OCI-LY7 (cell line): ENCODE measurements at regions not wholly inside any gene's neighbourhood (a gene's known extent, or its start where the extent isn't known, plus 50 kb on each side); places are given as distances from the start of the nearest gene placed in this dataset.

Experiments used
- BruUV-seq: library from RNA; stranded (reverse); fragments of 400-500 nt; replicated peaks from 2 replicates; lab custom pipeline; 2021; lab: Mats Ljungman, UMichigan
- CTCF ChIA-PET: fragments of 300-600 bp; sonication (Branson Sonifier 250); formaldehyde crosslinking; loops from one replicate; lab custom pipeline; 2022; ENCODE audit warnings: antibody characterized with exemption; ENCODE audit not compliant: unreplicated experiment; lab: Charles Lee
- POLR2A ChIA-PET: fragments of 300-600 bp; sonication (Branson Sonifier 250); formaldehyde crosslinking; loops from one replicate; lab custom pipeline; 2022; ENCODE audit warnings: antibody characterized with exemption; lab: Charles Lee
- DNase-seq: peaks from one replicate; pipeline ENCODE4 v3.0.0-alpha.2; 2015; ENCODE audit warnings: low spot score
- H2AFZ ChIP-seq: fragments of 200-600 bp; sonication (generic), shearing (Covaris generic); 2 replicates; pipeline ENCODE4 v1.6.1; 2014; ENCODE audit warnings: mild to moderate bottlenecking, antibody characterized with exemption, low read length, moderate library complexity
- H3K27ac ChIP-seq: fragments of 200-600 bp; sonication (generic); 2 replicates; pipeline ENCODE4 v1.5.1; 2014; ENCODE audit warnings: mixed run types, low read depth, mild to moderate bottlenecking, moderate library complexity, low read length, inconsistent platforms; ENCODE audit not compliant: poor library complexity, severe bottlenecking
- H3K36me3 ChIP-seq: fragments of 200-600 bp; sonication (generic); 2 replicates; pipeline ENCODE4 v1.6.1; 2014; ENCODE audit warnings: mild to moderate bottlenecking, antibody characterized with exemption, low read length, moderate library complexity, mixed read lengths; ENCODE audit not compliant: insufficient read depth
- H3K4me1 ChIP-seq: fragments of 200-600 bp; sonication (generic); 2 replicates; pipeline ENCODE4 v1.5.1; 2014; ENCODE audit warnings: mild to moderate bottlenecking, low read length; ENCODE audit not compliant: insufficient read depth, poor library complexity, severe bottlenecking
- H3K4me2 ChIP-seq: fragments of 200-600 bp; sonication (generic); 2 replicates; pipeline ENCODE4 v1.6.1; 2014; ENCODE audit warnings: mild to moderate bottlenecking, low read length
- H3K4me3 ChIP-seq: fragments of 200-600 bp; sonication (generic); 2 replicates; pipeline ENCODE4 v1.5.1; 2014; ENCODE audit warnings: mild to moderate bottlenecking, low read depth, low read length; ENCODE audit not compliant: poor library complexity, severe bottlenecking
- H3K79me2 ChIP-seq: fragments of 200-600 bp; sonication (generic); 2 replicates; pipeline ENCODE4 v1.6.1; 2016; ENCODE audit warnings: low read depth, mild to moderate bottlenecking, low read length, moderate library complexity, mixed read lengths; ENCODE audit not compliant: insufficient read depth
- H3K9me2 ChIP-seq: fragments of 200-600 bp; sonication (generic); 2 replicates; pipeline ENCODE4 v1.6.1; 2016; ENCODE audit warnings: mild to moderate bottlenecking, low read length, mixed read lengths; ENCODE audit not compliant: insufficient read depth
- H3K9me3 ChIP-seq: fragments of 200-600 bp; sonication (generic); 2 replicates; pipeline ENCODE4 v1.6.1; 2014; ENCODE audit warnings: mild to moderate bottlenecking, mixed run types, low read length, mixed read lengths
- H4K20me1 ChIP-seq: fragments of 200-600 bp; sonication (generic); 2 replicates; pipeline ENCODE4 v1.6.1; 2014; ENCODE audit warnings: mild to moderate bottlenecking, antibody characterized with exemption, low read length, moderate library complexity, mixed read lengths; ENCODE audit not compliant: insufficient read depth
- CTCF ChIP-seq: fragments of 200-600 bp; sonication (generic); conservative IDR thresholded peaks from 2 replicates; pipeline ENCODE4 v1.5.1; 2014; ENCODE audit warnings: mild to moderate bottlenecking, antibody characterized with exemption, low read length, moderate library complexity, mixed read lengths
- EZH2phosphoT487 ChIP-seq: fragments of 200-600 bp; sonication (generic); IDR thresholded peaks from 2 replicates; pipeline ENCODE4 v1.6.1; 2018; ENCODE audit warnings: low read depth, borderline replicate concordance, mild to moderate bottlenecking, mixed run types, antibody characterized with exemption, low read length, moderate library complexity, mixed read lengths
- intact Hi-C: fragments of 100-400 bp; cut with micrococcal nuclease; formaldehyde crosslinking; loops from one replicate; pipeline ENCODE4 v1.10.0; 2022; ENCODE audit not compliant: unreplicated experiment

- Histone ChIP-seq H3K79me2 (no peaks in the 10 kb centered on the region), H3K4me3 (no peak overlapping the region), H3K4me2 (no peak overlapping the region), H3K27ac (no peak overlapping the region), H4K20me1 (no peaks in the 10 kb centered on the region), H3K9me3 (no peaks in the 10 kb centered on the region), H3K9me2 (no peaks in the 10 kb centered on the region), H2AFZ (no peak overlapping the region), H3K36me3 (no peaks in the 10 kb centered on the region), H3K4me1 (no peaks in the 10 kb centered on the region)
- BruUV-seq = no TSS peak
- CTCF ChIA-PET = no interaction called here
- POLR2A ChIA-PET = no interaction called here
- TF ChIP-seq CTCF = no peak
- TF ChIP-seq EZH2phosphoT487 = no peak
- no peak for DNase-seq
- intact Hi-C loops = no loop called here
Measured at GRCh38 chrX:19172741-19173140, 50.5 kb upstream of the ADGRG2 start.

- H2AFZ ChIP-seq = no peak overlapping the region
- no peaks in the 10 kb centered on the region for H3K36me3 ChIP-seq
- H4K20me1 ChIP-seq = no peaks in the 10 kb centered on the region
- no peaks in the 10 kb centered on the region for H3K9me3 ChIP-seq
- no peaks in the 10 kb centered on the region for H3K79me2 ChIP-seq
- no peak for DNase-seq
- no peak for TF ChIP-seq EZH2phosphoT487
- TF ChIP-seq CTCF = no peak
- CTCF ChIA-PET = no interaction called here
- H3K4me3 ChIP-seq = no peak overlapping the region
- H3K4me1 ChIP-seq = no peaks in the 10 kb centered on the region
- no peak overlapping the region for H3K27ac ChIP-seq
- no peak overlapping the region for H3K4me2 ChIP-seq
- POLR2A ChIA-PET = no interaction called here
- intact Hi-C loops = no loop called here
- no TSS peak for BruUV-seq
- H3K9me2 ChIP-seq = no peaks in the 10 kb centered on the region
Measured at GRCh38 chrX:19174401-19175025, 52.2 kb upstream of the ADGRG2 start.

- H3K27ac ChIP-seq = no peak overlapping the region
- TF ChIP-seq EZH2phosphoT487 = no peak
- TF ChIP-seq CTCF = no peak
- H2AFZ ChIP-seq = no peak overlapping the region
- CTCF ChIA-PET = no interaction called here
- H3K79me2 ChIP-seq = no peaks in the 10 kb centered on the region
- POLR2A ChIA-PET = no interaction called here
- no TSS peak for BruUV-seq
- no peak for DNase-seq
- no peak overlapping the region for H3K4me3 ChIP-seq
- no peaks in the 10 kb centered on the region for H3K9me3 ChIP-seq
- H4K20me1 ChIP-seq = no peaks in the 10 kb centered on the region
- H3K4me2 ChIP-seq = no peak overlapping the region
- no peaks in the 10 kb centered on the region for H3K36me3 ChIP-seq
- intact Hi-C loops = no loop called here
- no peaks in the 10 kb centered on the region for H3K4me1 ChIP-seq
- no peaks in the 10 kb centered on the region for H3K9me2 ChIP-seq
Measured at GRCh38 chrX:19176901-19177630, 54.8 kb upstream of the ADGRG2 start.
